IMR-90 (cell line): ENCODE measurements at regions not wholly inside any gene's neighbourhood (a gene's known extent, or its start where the extent isn't known, plus 50 kb on each side); places are given as distances from the start of the nearest gene placed in this dataset.

ENCODE experiments used
- ATAC-seq: fragments of 200-7000 bp; cut with Tn5 transposase; 2 replicates; pipeline ENCODE4 v1.9.1; 2020; ENCODE audit warnings: low read depth, mild to moderate bottlenecking, moderate library complexity
- BruUV-seq: library from RNA; stranded (reverse); fragments of 400-500 nt; replicated peaks from 2 replicates; lab custom pipeline; 2021; lab: Mats Ljungman, UMichigan
- CTCF ChIA-PET: fragments of 300-600 bp; formaldehyde crosslinking; extraction: SDS; loops from one replicate; lab custom pipeline; 2021; ENCODE audit warnings: antibody characterized with exemption; lab: Yijun Ruan, JAX
- POLR2A ChIA-PET: fragments of 300-600 bp; sonication (Branson Sonifier 250); formaldehyde crosslinking; loops from one replicate; lab custom pipeline; 2022; ENCODE audit warnings: antibody characterized with exemption; ENCODE audit not compliant: unreplicated experiment; lab: Charles Lee
- DNase-seq: peaks from one replicate; pipeline ENCODE4 v3.0.0; 2013
- H2AFZ ChIP-seq: replicated peaks from 2 replicates; pipeline ENCODE3; 2013; ENCODE audit warnings: low read length, mild to moderate bottlenecking; ENCODE audit not compliant: poor library complexity
- H2AK5ac ChIP-seq: 2 replicates; pipeline ENCODE4 v1.6.1; 2013; ENCODE audit warnings: low read depth, low read length, inconsistent platforms
- H2AK9ac ChIP-seq: replicated peaks from 2 replicates; pipeline ENCODE3; 2013; ENCODE audit warnings: mild to moderate bottlenecking, low read depth, low read length, moderate library complexity; ENCODE audit not compliant: poor library complexity
- H2BK120ac ChIP-seq: 2 replicates; pipeline ENCODE4 v1.6.1; 2013; ENCODE audit warnings: low read depth, low read length, inconsistent platforms
- H2BK15ac ChIP-seq: 3 replicates; pipeline ENCODE4 v1.6.1; 2013; ENCODE audit warnings: low read depth, low read length, inconsistent platforms
- H2BK20ac ChIP-seq: 2 replicates; pipeline ENCODE4 v1.6.1; 2013; ENCODE audit warnings: low read depth, mild to moderate bottlenecking, inconsistent platforms, low read length, moderate library complexity
- H2BK5ac ChIP-seq: 2 replicates; pipeline ENCODE4 v1.6.1; 2013; ENCODE audit warnings: mild to moderate bottlenecking, low read depth, low read length, inconsistent platforms; ENCODE audit not compliant: poor library complexity, severe bottlenecking
- H3K14ac ChIP-seq: replicated peaks from 2 replicates; pipeline ENCODE4 v1.6.1; 2013; ENCODE audit warnings: low read depth, low read length, inconsistent platforms
- H3K18ac ChIP-seq: 2 replicates; pipeline ENCODE4 v1.6.1; 2013; ENCODE audit warnings: low read depth, low read length, control low read depth
- H3K23ac ChIP-seq: 2 replicates; pipeline ENCODE4 v1.6.1; 2013; ENCODE audit warnings: low read depth, low read length, inconsistent platforms
- H3K27ac ChIP-seq: 2 replicates; pipeline ENCODE4 v1.5.1; 2013; ENCODE audit warnings: mild to moderate bottlenecking, control low read depth, low read length; ENCODE audit not compliant: insufficient read depth
- H3K27me3 ChIP-seq: 2 replicates; pipeline ENCODE4 v1.6.1; 2013; ENCODE audit warnings: low read length; ENCODE audit not compliant: control insufficient read depth, insufficient read depth
- H3K36me3 ChIP-seq: 2 replicates; pipeline ENCODE4 v1.6.1; 2013; ENCODE audit warnings: low read length, mixed read lengths; ENCODE audit not compliant: control insufficient read depth, insufficient read depth
- H3K4ac ChIP-seq: 2 replicates; pipeline ENCODE4 v1.6.1; 2013; ENCODE audit warnings: low read depth, low read length, inconsistent platforms
- H3K4me1 ChIP-seq: 2 replicates; pipeline ENCODE4 v1.6.1; 2013; ENCODE audit warnings: low read length, mixed read lengths; ENCODE audit not compliant: control insufficient read depth, insufficient read depth
- H3K4me2 ChIP-seq: 2 replicates; pipeline ENCODE4 v1.6.1; 2013; ENCODE audit warnings: low read depth, mild to moderate bottlenecking, control low read depth, low read length, moderate library complexity
- H3K4me3 ChIP-seq: 2 replicates; pipeline ENCODE4 v1.5.1; 2013; ENCODE audit warnings: low read depth, mild to moderate bottlenecking, control low read depth, low read length, moderate library complexity; ENCODE audit not compliant: insufficient read depth
- H3K56ac ChIP-seq: 2 replicates; pipeline ENCODE4 v1.6.1; 2013; ENCODE audit warnings: low read length, inconsistent platforms; ENCODE audit not compliant: insufficient read depth; ENCODE audit errors: extremely low read depth
- H3K79me1 ChIP-seq, 2 experiments: 2 replicates each; pipeline ENCODE4 v1.6.1; 2013; ENCODE audit warnings: low read length in 2 of 2, inconsistent platforms in 1 of 2, low read depth in 1 of 2
- H3K9ac ChIP-seq: 2 replicates; pipeline ENCODE4 v1.6.1; 2013; ENCODE audit warnings: low read depth, low read length, control low read depth
- H3K9me1 ChIP-seq: 2 replicates; pipeline ENCODE4 v1.6.1; 2013; ENCODE audit warnings: low read length, inconsistent platforms; ENCODE audit not compliant: insufficient read depth
- H3K9me3 ChIP-seq: 2 replicates; pipeline ENCODE4 v1.6.1; 2013; ENCODE audit warnings: low read length; ENCODE audit not compliant: control insufficient read depth, insufficient read depth
- H4K20me1 ChIP-seq: 2 replicates; pipeline ENCODE4 v1.6.1; 2013; ENCODE audit warnings: low read length, inconsistent platforms; ENCODE audit not compliant: insufficient read depth
- H4K5ac ChIP-seq: 2 replicates; pipeline ENCODE4 v1.6.1; 2013; ENCODE audit warnings: mild to moderate bottlenecking, low read depth, low read length, control low read depth
- H4K8ac ChIP-seq, 2 experiments: 2 replicates each; pipeline ENCODE4 v1.6.1; 2013; ENCODE audit warnings: low read depth in 2 of 2, low read length in 2 of 2, control low read depth in 1 of 2, inconsistent platforms in 1 of 2
- H4K91ac ChIP-seq: 2 replicates; pipeline ENCODE4 v1.6.1; 2013; ENCODE audit warnings: low read depth, low read length, inconsistent platforms; ENCODE audit not compliant: insufficient read depth
- CEBPB ChIP-seq: IDR thresholded peaks from 2 replicates; pipeline ENCODE4 v1.6.1; 2012; ENCODE audit warnings: low read depth, low read length, improper control_type of control experiment
- CHD1 ChIP-seq: IDR thresholded peaks from 2 replicates; pipeline ENCODE4 v1.6.1; 2012; ENCODE audit warnings: low read depth, low read length, improper control_type of control experiment
- FOS ChIP-seq: fragments of 150-350 bp; IDR thresholded peaks from 2 replicates; pipeline ENCODE4 v1.6.1; 2016; ENCODE audit warnings: low read depth, low read length
- MAFK ChIP-seq: IDR thresholded peaks from 2 replicates; pipeline ENCODE4 v1.6.1; 2012; ENCODE audit warnings: low read depth, low read length, improper control_type of control experiment
- MAZ ChIP-seq: IDR thresholded peaks from 2 replicates; pipeline ENCODE4 v1.6.1; 2012; ENCODE audit warnings: low read depth, mild to moderate bottlenecking, low read length, improper control_type of control experiment, moderate library complexity, borderline replicate concordance
- MXI1 ChIP-seq: IDR thresholded peaks from 2 replicates; pipeline ENCODE4 v1.6.1; 2012; ENCODE audit warnings: low read depth, mild to moderate bottlenecking, low read length, moderate library complexity, borderline replicate concordance
- NFE2L2 ChIP-seq: fragments of 150-350 bp; IDR thresholded peaks from 2 replicates; pipeline ENCODE4 v1.6.1; 2016; ENCODE audit warnings: low read depth, mild to moderate bottlenecking, low read length
- POLR2A ChIP-seq: IDR thresholded peaks from 2 replicates; pipeline ENCODE4 v1.6.1; 2012; ENCODE audit warnings: mild to moderate bottlenecking, low read depth, low read length
- RAD21 ChIP-seq: IDR thresholded peaks from 2 replicates; pipeline ENCODE4 v1.6.1; 2012; ENCODE audit warnings: low read length, improper control_type of control experiment
- RCOR1 ChIP-seq: IDR thresholded peaks from 2 replicates; pipeline ENCODE4 v1.6.1; 2012; ENCODE audit warnings: mild to moderate bottlenecking, low read length, improper control_type of control experiment; ENCODE audit not compliant: insufficient replicate concordance
- RFX5 ChIP-seq: IDR thresholded peaks from 2 replicates; pipeline ENCODE4 v1.8.0; 2012; ENCODE audit warnings: low read depth, mild to moderate bottlenecking, low read length, moderate library complexity
- SMC3 ChIP-seq: fragments of 150-350 bp; IDR thresholded peaks from 2 replicates; pipeline ENCODE4 v1.6.1; 2016; ENCODE audit warnings: low read depth, mild to moderate bottlenecking, antibody characterized with exemption, low read length, moderate library complexity
- USF2 ChIP-seq: fragments of 150-350 bp; IDR thresholded peaks from 2 replicates; pipeline ENCODE4 v1.6.1; 2017; ENCODE audit warnings: mild to moderate bottlenecking, antibody characterized with exemption, low read length, low read depth
- WGBS, 2 experiments: methylation state at CpG; one replicate each; pipeline versions ENCODE4 v1.1.5 to v1.1.7; 2013; ENCODE audit warnings: missing lambda C conversion rate in 2 of 2; ENCODE audit not compliant: insufficient read length in 1 of 2; ENCODE audit errors: extremely low coverage in 2 of 2; 5-methylcytosine and 5-hydroxymethylcytosine counted together
- dilution Hi-C: fragments of 300-500 bp; cut with HindIII; formaldehyde crosslinking; loops from one replicate; pipeline ENCODE4 v1.14.3; 2018; ENCODE audit warnings: low sequenced_read_pairs; ENCODE audit not compliant: unreplicated experiment
- in situ Hi-C: fragments of 300-500 bp; cut with MboI; formaldehyde crosslinking; loops from 3 replicates; pipeline ENCODE4 v1.14.3; 2019; ENCODE audit warnings: low sequenced_read_pairs, inconsistent platforms, mixed read lengths
- intact Hi-C: fragments of 100-400 bp; cut with micrococcal nuclease; formaldehyde crosslinking; loops from 2 replicates; pipeline ENCODE4 v1.10.0; 2022
- TF ChIP-seq, protein P1 (sequence below): conservative IDR thresholded peaks from 2 replicates; pipeline ENCODE4 v1.5.1; 2012; ENCODE audit warnings: mild to moderate bottlenecking, low read depth, low read length, improper control_type of control experiment

GRCh38 chr5:29469581-29469980, 1723.9 kb upstream of the CDH6 start:
- Histone ChIP-seq H3K27ac (no peak overlapping the region), H4K5ac (no peak overlapping the region), H4K20me1 (no peaks in the 10 kb centered on the region), H3K79me1 (no peaks in the 10 kb centered on the region), H3K9me1 (no peaks in the 10 kb centered on the region), H3K9me3 (peaks cover 2% of the 10 kb centered on the region; the same call in 1 of the 2 replicates), H2AK5ac (no peak overlapping the region), H3K14ac (no peak overlapping the region), H4K91ac (no peak overlapping the region), H3K9ac (no peak overlapping the region), H2AK9ac (no peak overlapping the region), H3K56ac (no peak overlapping the region), H2BK15ac (no peak overlapping the region), H3K23ac (no peak overlapping the region), H4K8ac (no peak overlapping the region), H3K36me3 (no peaks in the 10 kb centered on the region), H3K4ac (no peak overlapping the region), H3K18ac (no peak overlapping the region), H2AFZ (no peak overlapping the region), H2BK120ac (no peak overlapping the region), H2BK5ac (no peak overlapping the region), H3K4me1 (no peaks in the 10 kb centered on the region), H2BK20ac (no peak overlapping the region), H3K4me2 (no peak overlapping the region), H3K27me3 (no peaks in the 10 kb centered on the region), H3K4me3 (no peak overlapping the region)
- CTCF ChIA-PET, result no interaction called here
- TF ChIP-seq POLR2A, result no peak
- TF ChIP-seq CEBPB, result no peak
- no peak for TF ChIP-seq SMC3
- TF ChIP-seq CHD1, result no peak
- TF ChIP-seq USF2, result no peak
- TF ChIP-seq RCOR1, result no peak
- TF ChIP-seq, protein P1, sequence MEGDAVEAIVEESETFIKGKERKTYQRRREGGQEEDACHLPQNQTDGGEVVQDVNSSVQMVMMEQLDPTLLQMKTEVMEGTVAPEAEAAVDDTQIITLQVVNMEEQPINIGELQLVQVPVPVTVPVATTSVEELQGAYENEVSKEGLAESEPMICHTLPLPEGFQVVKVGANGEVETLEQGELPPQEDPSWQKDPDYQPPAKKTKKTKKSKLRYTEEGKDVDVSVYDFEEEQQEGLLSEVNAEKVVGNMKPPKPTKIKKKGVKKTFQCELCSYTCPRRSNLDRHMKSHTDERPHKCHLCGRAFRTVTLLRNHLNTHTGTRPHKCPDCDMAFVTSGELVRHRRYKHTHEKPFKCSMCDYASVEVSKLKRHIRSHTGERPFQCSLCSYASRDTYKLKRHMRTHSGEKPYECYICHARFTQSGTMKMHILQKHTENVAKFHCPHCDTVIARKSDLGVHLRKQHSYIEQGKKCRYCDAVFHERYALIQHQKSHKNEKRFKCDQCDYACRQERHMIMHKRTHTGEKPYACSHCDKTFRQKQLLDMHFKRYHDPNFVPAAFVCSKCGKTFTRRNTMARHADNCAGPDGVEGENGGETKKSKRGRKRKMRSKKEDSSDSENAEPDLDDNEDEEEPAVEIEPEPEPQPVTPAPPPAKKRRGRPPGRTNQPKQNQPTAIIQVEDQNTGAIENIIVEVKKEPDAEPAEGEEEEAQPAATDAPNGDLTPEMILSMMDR, result no peak
- no peak for TF ChIP-seq RAD21
- TF ChIP-seq NFE2L2, result no peak
- TF ChIP-seq RFX5, result no peak
- TF ChIP-seq MAFK, result no peak
- no peak for TF ChIP-seq MXI1
- no peak for TF ChIP-seq FOS
- no peak for TF ChIP-seq MAZ
- dilution Hi-C loops, result no loop called here
- in situ Hi-C loops, result no loop called here
- WGBS, 2 experiments, result no CpG with 5 or more reads among the region's 1 CpG
- POLR2A ChIA-PET, result no interaction called here
- ATAC-seq, result no peak
- intact Hi-C loops, result no loop called here
- BruUV-seq, result no TSS peak
- DNase-seq, result no peak
